SH-SY5Y (cell line): ENCODE measurements at regions not wholly inside any gene's neighbourhood (a gene's known extent, or its start where the extent isn't known, plus 50 kb on each side); places are given as distances from the start of the nearest gene placed in this dataset.

Experiments
- GATA2 ChIP-seq: IDR thresholded peaks from 2 replicates; pipeline ENCODE4 v1.6.1; 2011; ENCODE audit warnings: mild to moderate bottlenecking, low read depth, low read length
- GATA3 ChIP-seq: IDR thresholded peaks from 2 replicates; pipeline ENCODE4 v1.6.1; 2011; ENCODE audit warnings: low read depth, mild to moderate bottlenecking, low read length, moderate library complexity

GRCh38 chr5:94039101-94039500 lies 297.7 kb upstream of the POU5F2 start:
- TF ChIP-seq GATA2: no peak
- no peak for TF ChIP-seq GATA3

GRCh38 chr5:94031631-94032030 lies 290.2 kb upstream of the POU5F2 start:
- TF ChIP-seq GATA3: no peak
- TF ChIP-seq GATA2: no peak

- TF ChIP-seq GATA2: no peak
Observed at GRCh38 chr5:94028001-94028400, 286.6 kb upstream of the POU5F2 start.

GRCh38 chr5:94027145-94027544 lies 285.7 kb upstream of the POU5F2 start:
- TF ChIP-seq GATA3 (no peak), GATA2 (no peak)

GRCh38 chr5:94025788-94026473 lies 284.5 kb upstream of the POU5F2 start:
- TF ChIP-seq GATA2: no peak
- TF ChIP-seq GATA3: no peak

GRCh38 chr5:94024620-94025019 lies 283.2 kb upstream of the POU5F2 start:
- no peak for TF ChIP-seq GATA2
- TF ChIP-seq GATA3: no peak

GRCh38 chr5:94024101-94024500 lies 282.7 kb upstream of the POU5F2 start:
- TF ChIP-seq GATA3 (no peak), GATA2 (no peak)

- TF ChIP-seq GATA2 (no peak), GATA3 (no peak)
Observed at GRCh38 chr5:94021246-94021645, 279.8 kb upstream of the POU5F2 start.

GRCh38 chr5:94017579-94017978 lies 276.2 kb upstream of the POU5F2 start:
- TF ChIP-seq GATA3 (no peak), GATA2 (no peak)

- TF ChIP-seq GATA2 (no peak), GATA3 (no peak)
Observed at GRCh38 chr5:94010814-94011213, 269.4 kb upstream of the POU5F2 start.

- TF ChIP-seq GATA3 (no peak), GATA2 (no peak)
Observed at GRCh38 chr5:94009161-94009560, 267.8 kb upstream of the POU5F2 start.

- TF ChIP-seq GATA3 (no peak), GATA2 (no peak)
Observed at GRCh38 chr5:93998951-93999455, 257.6 kb upstream of the POU5F2 start.

- TF ChIP-seq GATA2 (no peak), GATA3 (no peak)
Observed at GRCh38 chr5:93997562-93997961, 256.2 kb upstream of the POU5F2 start.

GRCh38 chr5:93995126-93995621 lies 253.8 kb upstream of the POU5F2 start:
- TF ChIP-seq GATA2: no peak
- no peak for TF ChIP-seq GATA3

- TF ChIP-seq GATA2 (no peak), GATA3 (no peak)
Observed at GRCh38 chr5:93993161-93993560, 251.8 kb upstream of the POU5F2 start.
